ENCODE measurements at regions not wholly inside any gene's neighbourhood (a gene's known extent, or its start where the extent isn't known, plus 50 kb on each side); places are given as distances from the start of the nearest gene placed in this dataset.
A peak's percentile ranks its signal among the peaks of the same experiment; 100 is the strongest.

- no peaks in the 10 kb centered on the region for H3K36me3 Mint-ChIP-seq
- no peak overlapping the region for H3K4me3 ChIP-seq
- H4K20me1 ChIP-seq (ENCODE audit: low read depth), result no peaks in the 10 kb centered on the region
- no peak for DNase-seq (ENCODE audit: low spot score)
- no peaks in the 10 kb centered on the region for H3F3A ChIP-seq (ENCODE audit: low read depth)
- no peaks in the 10 kb centered on the region for H3K36me3 ChIP-seq
- no peaks in the 10 kb centered on the region for H3K27me3 ChIP-seq
- no peaks in the 10 kb centered on the region for H3K9me3 ChIP-seq (ENCODE audit: low read depth)
- H3K27ac Mint-ChIP-seq, result no peak overlapping the region
- H3K4me3 Mint-ChIP-seq, result no peak overlapping the region
- no peak overlapping the region for H3K9ac ChIP-seq
- no peak overlapping the region for H2AFZ ChIP-seq (replicated peaks)
- TF ChIP-seq CTCF (IDR thresholded peaks at IDR 0.05) (no peak), EZH2 (IDR thresholded peaks at IDR 0.05) (no peak), EZH2phosphoT487 (IDR thresholded peaks at IDR 0.05) (no peak)
- no peak overlapping the region for H3K4me2 ChIP-seq
- no peaks in the 10 kb centered on the region for H3K4me1 Mint-ChIP-seq
- no peak overlapping the region for H3K27ac ChIP-seq
- H3K4me1 ChIP-seq, result no peaks in the 10 kb centered on the region
- H3K27me3 Mint-ChIP-seq (ENCODE audit: insufficient read depth, low read depth), result no peaks in the 10 kb centered on the region
- H3K79me2 ChIP-seq (ENCODE audit: low read depth), result no peaks in the 10 kb centered on the region
- H3K9me3 Mint-ChIP-seq, result peaks cover 2% of the 10 kb centered on the region
These were observed 144.3 kb upstream of the PRMT6 start for GRCh38 chr1:106912131-106912530.

- no peaks in the 10 kb centered on the region for H3K9me3 ChIP-seq (ENCODE audit: low read depth)
- no peak overlapping the region for H3K27ac Mint-ChIP-seq
- H3F3A ChIP-seq (ENCODE audit: low read depth), result no peaks in the 10 kb centered on the region
- peaks cover 9% of the 10 kb centered on the region for H3K4me1 ChIP-seq
- no peaks in the 10 kb centered on the region for H3K36me3 Mint-ChIP-seq
- H3K9ac ChIP-seq, result no peak overlapping the region
- H3K9me3 Mint-ChIP-seq, result no peaks in the 10 kb centered on the region
- no peaks in the 10 kb centered on the region for H3K36me3 ChIP-seq
- peaks cover 11% of the 10 kb centered on the region for H3K4me1 Mint-ChIP-seq
- H3K27me3 ChIP-seq, result no peaks in the 10 kb centered on the region
- DNase-seq (ENCODE audit: low spot score), result no peak
- no peak overlapping the region for H3K4me2 ChIP-seq
- H3K27ac ChIP-seq, result no peak overlapping the region
- TF ChIP-seq CTCF (IDR thresholded peaks at IDR 0.05) (no peak), EZH2 (IDR thresholded peaks at IDR 0.05) (no peak), EZH2phosphoT487 (IDR thresholded peaks at IDR 0.05) (no peak)
- H3K79me2 ChIP-seq (ENCODE audit: low read depth), result no peaks in the 10 kb centered on the region
- H4K20me1 ChIP-seq (ENCODE audit: low read depth), result no peaks in the 10 kb centered on the region
- H3K4me3 ChIP-seq, result no peak overlapping the region
- no peaks in the 10 kb centered on the region for H3K27me3 Mint-ChIP-seq (ENCODE audit: insufficient read depth, low read depth)
- no peak overlapping the region for H3K4me3 Mint-ChIP-seq
- H2AFZ ChIP-seq (replicated peaks), result no peak overlapping the region
These were observed 135.3 kb upstream of the PRMT6 start for GRCh38 chr1:106921186-106921585.

- DNase-seq (ENCODE audit: low spot score), result peak; percentile 66
- Mint-ChIP-seq H3K4me3 (peak overlapping the region; percentile 14), H3K27ac (peak overlapping the region; percentile 19), H3K4me1 (peaks cover 17% of the 10 kb centered on the region), H3K36me3 (no peaks in the 10 kb centered on the region), H3K27me3 (ENCODE audit: insufficient read depth, low read depth) (no peaks in the 10 kb centered on the region), H3K9me3 (no peaks in the 10 kb centered on the region)
- no peaks in the 10 kb centered on the region for H3K36me3 ChIP-seq
- H3K9ac ChIP-seq, result no peak overlapping the region
- H3K27me3 ChIP-seq, result no peaks in the 10 kb centered on the region
- H3K4me3 ChIP-seq, result no peak overlapping the region
- peak overlapping the region; percentile 4 for H3K4me2 ChIP-seq
- peak overlapping the region; percentile 75 for H2AFZ ChIP-seq (replicated peaks)
- H4K20me1 ChIP-seq (ENCODE audit: low read depth), result no peaks in the 10 kb centered on the region
- H3K27ac ChIP-seq, result no peak overlapping the region
- no peaks in the 10 kb centered on the region for H3F3A ChIP-seq (ENCODE audit: low read depth)
- TF ChIP-seq CTCF (IDR thresholded peaks at IDR 0.05) (no peak), EZH2phosphoT487 (IDR thresholded peaks at IDR 0.05) (no peak), EZH2 (IDR thresholded peaks at IDR 0.05) (no peak)
- no peaks in the 10 kb centered on the region for H3K9me3 ChIP-seq (ENCODE audit: low read depth)
- H3K79me2 ChIP-seq (ENCODE audit: low read depth), result no peaks in the 10 kb centered on the region
- H3K4me1 ChIP-seq, result peaks cover 9% of the 10 kb centered on the region
These were observed 132.1 kb upstream of the PRMT6 start for GRCh38 chr1:106924360-106924759.
